ENCODE measurements at regions not wholly inside any gene's neighbourhood (a gene's known extent, or its start where the extent isn't known, plus 50 kb on each side); places are given as distances from the start of the nearest gene placed in this dataset.

GRCh38 chr16:61465285-61465684, 571.0 kb downstream of the CDH8 start:
- ATAC-seq, result no peak
- in situ Hi-C loops (cut with HindIII; ENCODE audit: extremely low pct_ligation_motif_present, low pct_unique_long_range_greater_than_20kb) (no loop called here), intact Hi-C loops (cut with micrococcal nuclease; ENCODE audit: unreplicated experiment) (no loop called here)
- no peak overlapping the region for H2AFZ ChIP-seq (ENCODE audit: low read length)
- H3K27me3 ChIP-seq (ENCODE audit: control insufficient read depth in 1 of 2, insufficient read depth in 2 of 2, low read length in 2 of 2), result no peaks in the 10 kb centered on the region
- POLR2A ChIA-PET, result no interaction called here
- no TSS peak for BruUV-seq (replicated peaks)
- no peak overlapping the region for H3K27ac ChIP-seq (ENCODE audit: extremely low read length, insufficient read depth, low read length)
- H3K4me3 ChIP-seq (replicated peaks in 1 of 3; ENCODE audit: insufficient read depth in 1 of 3, low read depth in 2 of 3, low read length in 3 of 3), result no peak overlapping the region
- H3K9me3 ChIP-seq (ENCODE audit: low read length), result peaks cover 80% of the 10 kb centered on the region
- no peak for TF ChIP-seq ZNF543 (CRISPR knock-in tag; IDR thresholded peaks at IDR 0.05)
- TF ChIP-seq E2F5 (CRISPR knock-in tag; conservative IDR thresholded peaks at IDR 0.05), result no peak
- no peak for TF ChIP-seq ZNF276 (CRISPR knock-in tag; IDR thresholded peaks at IDR 0.05; ENCODE audit: low read depth)
- TF ChIP-seq ZZZ3 (CRISPR knock-in tag; IDR thresholded peaks at IDR 0.05; ENCODE audit: borderline replicate concordance), result no peak
- TF ChIP-seq GMEB2 (CRISPR knock-in tag; IDR thresholded peaks at IDR 0.05; ENCODE audit: low read depth), result no peak
- TF ChIP-seq LBX2 (CRISPR knock-in tag; IDR thresholded peaks at IDR 0.05; ENCODE audit: borderline replicate concordance), result no peak
- TF ChIP-seq TCF12 (IDR thresholded peaks at IDR 0.05), result no peak
- TF ChIP-seq TCF12 (CRISPR knock-in tag; IDR thresholded peaks at IDR 0.05), result no peak
- no peak for TF ChIP-seq ZNF18 (CRISPR knock-in tag; IDR thresholded peaks at IDR 0.05; ENCODE audit: insufficient replicate concordance)
- TF ChIP-seq MED13 (CRISPR knock-in tag; IDR thresholded peaks at IDR 0.05), result no peak
- no peak for TF ChIP-seq ZNF138 (CRISPR knock-in tag; IDR thresholded peaks at IDR 0.05; ENCODE audit: low read depth)
- no peak for TF ChIP-seq SIN3B (IDR thresholded peaks at IDR 0.05; ENCODE audit: low read length)
- TF ChIP-seq KDM5A (IDR thresholded peaks at IDR 0.05; ENCODE audit: borderline replicate concordance, low read length), result no peak
- no peak overlapping the region for H3K9ac ChIP-seq (ENCODE audit: insufficient read depth, low read depth, low read length)
- CTCF ChIA-PET (ENCODE audit: low intra/inter-chr PET ratio, low total read pairs), result no interaction called here
- no peak for DNase-seq (ENCODE audit: low spot score)
- no peak for FAIRE-seq
- H4K20me1 ChIP-seq (ENCODE audit: insufficient read depth, low read length), result no peaks in the 10 kb centered on the region
- no peaks in the 10 kb centered on the region for H3K79me2 ChIP-seq (ENCODE audit: insufficient read depth, low read length)
- WGBS (ENCODE audit: low lambda C conversion rate), result 1% methylated on average over 3 of the region's 3 CpGs
- H3K4me1 ChIP-seq (ENCODE audit: insufficient read depth, low read length), result no peaks in the 10 kb centered on the region
- no peak overlapping the region for H3K4me2 ChIP-seq (ENCODE audit: low read depth, low read length)
- no peaks in the 10 kb centered on the region for H3K36me3 ChIP-seq (replicated peaks in 1 of 2; ENCODE audit: control insufficient read depth in 1 of 2, insufficient read depth in 2 of 2, low read length in 2 of 2)

Measured in HepG2 (cell line).